ENCODE measurements at regions not wholly inside any gene's neighbourhood (a gene's known extent, or its start where the extent isn't known, plus 50 kb on each side); places are given as distances from the start of the nearest gene placed in this dataset.

GRCh38 chr11:107243929-107244328, 213.7 kb downstream of the CWF19L2 start:
- DNase-seq (ENCODE audit: extremely low read depth, insufficient read length), result no peak
- Histone ChIP-seq H3K4me3 (replicated peaks; ENCODE audit: low read depth, low read length) (no peak overlapping the region), H3K27me3 (replicated peaks; ENCODE audit: control insufficient read depth, insufficient read depth, low read length) (no peaks in the 10 kb centered on the region)

DNA sequence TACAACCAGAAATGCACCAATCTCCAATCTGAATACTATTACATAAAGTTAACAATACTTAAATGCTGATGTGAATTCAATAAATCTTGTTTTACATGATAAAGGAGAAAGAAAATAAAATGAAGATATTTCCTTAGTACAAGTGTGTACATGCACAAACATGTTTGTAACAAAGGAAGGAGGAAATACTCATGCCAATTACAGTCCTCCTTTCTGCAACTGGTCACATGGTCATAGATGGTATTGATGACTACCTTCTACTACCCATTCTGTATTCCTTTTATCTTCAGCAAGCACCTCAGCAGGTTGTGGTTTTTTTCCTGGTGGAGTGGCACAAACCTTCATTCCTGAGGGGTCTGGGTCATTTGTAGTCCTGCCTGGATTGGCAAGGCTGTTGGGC, 214.2 kb upstream of the GUCY1A2 start:
- no peak for DNase-seq (ENCODE audit: extremely low read depth, insufficient read length)
- no peak overlapping the region for H3K4me3 ChIP-seq (replicated peaks; ENCODE audit: low read depth, low read length)
- H3K27me3 ChIP-seq (replicated peaks; ENCODE audit: control insufficient read depth, insufficient read depth, low read length), result no peaks in the 10 kb centered on the region
- TF ChIP-seq CTCF (IDR thresholded peaks at IDR 0.05; ENCODE audit: insufficient read depth, low read length, poor library complexity, severe bottlenecking), result no peak
- no peaks in the 10 kb centered on the region for H3K36me3 ChIP-seq (ENCODE audit: control insufficient read depth, insufficient read depth, low read length)

More at GRCh38 chr11:107243929-107244328, 213.7 kb downstream of the CWF19L2 start:
- TF ChIP-seq CTCF (IDR thresholded peaks at IDR 0.05; ENCODE audit: insufficient read depth, low read length, poor library complexity, severe bottlenecking), result no peak
- H3K36me3 ChIP-seq (ENCODE audit: control insufficient read depth, insufficient read depth, low read length), result no peaks in the 10 kb centered on the region

GRCh38 chr11:107224836-107225235, 206.6 kb upstream of the GUCY1A2 start:
- DNase-seq (ENCODE audit: extremely low read depth, insufficient read length), result no peak
- H3K27me3 ChIP-seq (replicated peaks; ENCODE audit: control insufficient read depth, insufficient read depth, low read length), result no peaks in the 10 kb centered on the region
- no peaks in the 10 kb centered on the region for H3K36me3 ChIP-seq (ENCODE audit: control insufficient read depth, insufficient read depth, low read length)
- no peak for TF ChIP-seq CTCF (IDR thresholded peaks at IDR 0.05; ENCODE audit: insufficient read depth, low read length, poor library complexity, severe bottlenecking)
- H3K4me3 ChIP-seq (replicated peaks; ENCODE audit: low read depth, low read length), result no peak overlapping the region

DNA sequence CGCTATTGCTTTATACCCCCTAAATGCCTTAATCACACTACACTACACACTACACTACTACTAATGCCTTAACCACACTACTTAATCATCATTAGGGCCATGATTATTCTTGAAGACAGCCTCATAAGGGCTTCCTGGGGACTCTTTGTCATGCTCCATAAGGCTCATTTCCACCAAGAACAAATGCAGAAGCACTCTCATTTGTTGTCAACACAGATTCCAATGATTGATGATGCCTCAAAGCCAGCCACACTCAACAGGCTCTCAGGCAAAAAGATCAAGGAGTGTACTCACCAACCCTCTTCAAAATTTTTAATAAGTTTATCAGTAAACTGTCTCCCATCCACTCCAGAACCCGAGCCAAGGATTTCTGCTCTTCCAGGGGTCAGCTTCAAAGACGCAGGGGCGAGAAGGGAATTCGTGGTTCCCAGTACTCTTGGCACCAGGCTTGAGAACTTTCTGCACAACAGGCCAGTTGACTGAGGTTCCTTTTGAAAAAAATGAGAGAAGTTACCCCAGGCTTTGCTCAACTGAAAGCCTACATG, 204.7 kb upstream of the GUCY1A2 start:
- no peak for TF ChIP-seq CTCF (IDR thresholded peaks at IDR 0.05; ENCODE audit: insufficient read depth, low read length, poor library complexity, severe bottlenecking)
- no peak for DNase-seq (ENCODE audit: extremely low read depth, insufficient read length)
- no peak overlapping the region for H3K4me3 ChIP-seq (replicated peaks; ENCODE audit: low read depth, low read length)
- no peaks in the 10 kb centered on the region for H3K27me3 ChIP-seq (replicated peaks; ENCODE audit: control insufficient read depth, insufficient read depth, low read length)
- H3K36me3 ChIP-seq (ENCODE audit: control insufficient read depth, insufficient read depth, low read length), result no peaks in the 10 kb centered on the region

GRCh38 chr11:107222431-107222830, 204.2 kb upstream of the GUCY1A2 start:
- no peak overlapping the region for H3K4me3 ChIP-seq (replicated peaks; ENCODE audit: low read depth, low read length)
- no peak for DNase-seq (ENCODE audit: extremely low read depth, insufficient read length)
- TF ChIP-seq CTCF (IDR thresholded peaks at IDR 0.05; ENCODE audit: insufficient read depth, low read length, poor library complexity, severe bottlenecking), result no peak
- no peaks in the 10 kb centered on the region for H3K36me3 ChIP-seq (ENCODE audit: control insufficient read depth, insufficient read depth, low read length)
- H3K27me3 ChIP-seq (replicated peaks; ENCODE audit: control insufficient read depth, insufficient read depth, low read length), result no peaks in the 10 kb centered on the region

DNA sequence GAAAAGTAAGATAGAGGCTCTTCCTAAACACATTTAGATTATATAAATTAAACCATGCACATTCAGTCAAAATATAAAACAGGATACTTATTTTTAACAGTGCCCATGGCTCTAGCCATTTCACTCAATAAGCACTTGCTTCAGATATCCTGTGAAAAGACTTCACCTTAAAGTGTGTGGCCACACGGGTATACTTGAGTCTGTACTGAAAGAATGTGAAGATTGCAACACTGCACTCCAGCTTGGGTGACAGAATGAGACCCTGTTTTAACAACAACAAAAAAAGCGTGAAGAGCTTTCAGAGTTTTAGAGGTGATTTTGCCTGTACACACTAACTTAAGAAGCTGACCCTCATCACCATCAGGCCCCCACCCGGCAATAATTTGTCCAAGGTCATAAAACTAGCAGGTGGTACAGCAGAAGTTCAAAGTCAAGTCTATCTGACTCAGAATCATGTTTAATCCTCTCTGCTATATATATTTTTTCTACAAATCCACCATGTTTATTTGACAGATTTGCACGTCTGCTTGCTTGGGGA, 203.5 kb upstream of the GUCY1A2 start:
- no peak for DNase-seq (ENCODE audit: extremely low read depth, insufficient read length)
- no peak overlapping the region for H3K4me3 ChIP-seq (replicated peaks; ENCODE audit: low read depth, low read length)
- no peaks in the 10 kb centered on the region for H3K27me3 ChIP-seq (replicated peaks; ENCODE audit: control insufficient read depth, insufficient read depth, low read length)
- H3K36me3 ChIP-seq (ENCODE audit: control insufficient read depth, insufficient read depth, low read length), result no peaks in the 10 kb centered on the region
- no peak for TF ChIP-seq CTCF (IDR thresholded peaks at IDR 0.05; ENCODE audit: insufficient read depth, low read length, poor library complexity, severe bottlenecking)

Measured in GM06990 (cell line).